ENCODE measurements at regions not wholly inside any gene's neighbourhood (a gene's known extent, or its start where the extent isn't known, plus 50 kb on each side); places are given as distances from the start of the nearest gene placed in this dataset.

GRCh38 chr10:125332548-125333208 is 172.3 kb upstream of the CTBP2 start:
- TF ChIP-seq, protein P1, sequence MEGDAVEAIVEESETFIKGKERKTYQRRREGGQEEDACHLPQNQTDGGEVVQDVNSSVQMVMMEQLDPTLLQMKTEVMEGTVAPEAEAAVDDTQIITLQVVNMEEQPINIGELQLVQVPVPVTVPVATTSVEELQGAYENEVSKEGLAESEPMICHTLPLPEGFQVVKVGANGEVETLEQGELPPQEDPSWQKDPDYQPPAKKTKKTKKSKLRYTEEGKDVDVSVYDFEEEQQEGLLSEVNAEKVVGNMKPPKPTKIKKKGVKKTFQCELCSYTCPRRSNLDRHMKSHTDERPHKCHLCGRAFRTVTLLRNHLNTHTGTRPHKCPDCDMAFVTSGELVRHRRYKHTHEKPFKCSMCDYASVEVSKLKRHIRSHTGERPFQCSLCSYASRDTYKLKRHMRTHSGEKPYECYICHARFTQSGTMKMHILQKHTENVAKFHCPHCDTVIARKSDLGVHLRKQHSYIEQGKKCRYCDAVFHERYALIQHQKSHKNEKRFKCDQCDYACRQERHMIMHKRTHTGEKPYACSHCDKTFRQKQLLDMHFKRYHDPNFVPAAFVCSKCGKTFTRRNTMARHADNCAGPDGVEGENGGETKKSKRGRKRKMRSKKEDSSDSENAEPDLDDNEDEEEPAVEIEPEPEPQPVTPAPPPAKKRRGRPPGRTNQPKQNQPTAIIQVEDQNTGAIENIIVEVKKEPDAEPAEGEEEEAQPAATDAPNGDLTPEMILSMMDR (conservative IDR thresholded peaks at IDR 0.05): no peak
- TF ChIP-seq EZH2 (IDR thresholded peaks at IDR 0.05; ENCODE audit: low read depth): no peak
- Histone ChIP-seq H3K4me3 (no peak overlapping the region), H3F3A (ENCODE audit: insufficient read depth, low read depth) (no peaks in the 10 kb centered on the region), H3K36me3 (ENCODE audit: low read depth) (no peaks in the 10 kb centered on the region), H4K20me1 (ENCODE audit: insufficient read depth) (no peaks in the 10 kb centered on the region), H3K9me3 (ENCODE audit: insufficient read depth, low read depth) (no peaks in the 10 kb centered on the region), H3K79me2 (ENCODE audit: low read depth) (no peaks in the 10 kb centered on the region), H3K27ac (no peak overlapping the region), H3K27me3 (ENCODE audit: insufficient read depth, low read depth) (no peaks in the 10 kb centered on the region), H3K4me2 (no peak overlapping the region), H3K9me2 (ENCODE audit: insufficient read depth) (no peaks in the 10 kb centered on the region), H2AFZ (no peak overlapping the region), H3K4me1 (replicated peaks; ENCODE audit: insufficient read depth) (no peaks in the 10 kb centered on the region)
- ChIA-PET POLR2A (ENCODE audit: unreplicated experiment) (no interaction called here), CTCF (no interaction called here)
- no peak for DNase-seq
- intact Hi-C loops (cut with micrococcal nuclease; ENCODE audit: unreplicated experiment): no loop called here
- BruUV-seq (replicated peaks): no TSS peak

GRCh38 chr10:125331056-125331455 is 170.7 kb upstream of the CTBP2 start:
- no peaks in the 10 kb centered on the region for H3F3A ChIP-seq (ENCODE audit: insufficient read depth, low read depth)
- no peak for DNase-seq
- H2AFZ ChIP-seq: no peak overlapping the region
- no peak overlapping the region for H3K27ac ChIP-seq
- no peaks in the 10 kb centered on the region for H3K27me3 ChIP-seq (ENCODE audit: insufficient read depth, low read depth)
- ChIA-PET POLR2A (ENCODE audit: unreplicated experiment) (no interaction called here), CTCF (no interaction called here)
- intact Hi-C loops (cut with micrococcal nuclease; ENCODE audit: unreplicated experiment): no loop called here
- H3K9me3 ChIP-seq (ENCODE audit: insufficient read depth, low read depth): no peaks in the 10 kb centered on the region
- no peak for TF ChIP-seq EZH2 (IDR thresholded peaks at IDR 0.05; ENCODE audit: low read depth)
- TF ChIP-seq, protein P1 (conservative IDR thresholded peaks at IDR 0.05): no peak
- H3K9me2 ChIP-seq (ENCODE audit: insufficient read depth): no peaks in the 10 kb centered on the region
- no peak overlapping the region for H3K4me2 ChIP-seq
- no peaks in the 10 kb centered on the region for H3K4me1 ChIP-seq (replicated peaks; ENCODE audit: insufficient read depth)
- no TSS peak for BruUV-seq (replicated peaks)
- no peaks in the 10 kb centered on the region for H3K79me2 ChIP-seq (ENCODE audit: low read depth)
- no peak overlapping the region for H3K4me3 ChIP-seq
- H4K20me1 ChIP-seq (ENCODE audit: insufficient read depth): no peaks in the 10 kb centered on the region
- H3K36me3 ChIP-seq (ENCODE audit: low read depth): no peaks in the 10 kb centered on the region

DNA sequence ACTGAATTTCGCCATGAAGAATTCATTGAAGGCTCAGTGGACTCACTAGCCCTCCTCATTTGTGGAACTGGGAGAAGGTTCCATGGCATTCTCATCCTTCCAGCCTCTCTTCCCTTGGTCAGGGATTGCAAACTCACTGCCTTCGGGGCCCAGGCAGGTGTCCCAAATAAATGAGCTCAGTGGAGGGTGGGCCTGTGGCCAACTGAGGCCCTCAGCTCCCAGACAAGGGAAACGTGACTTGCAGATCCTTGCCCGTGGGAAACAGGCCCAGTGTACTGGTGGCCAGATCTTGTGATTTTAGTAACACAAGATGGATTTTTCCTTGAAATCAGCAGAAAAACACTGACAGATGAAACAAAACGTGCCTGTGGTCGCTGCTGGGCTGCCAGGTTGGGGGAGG is 168.7 kb upstream of the CTBP2 start:
- Histone ChIP-seq H3K27me3 (ENCODE audit: insufficient read depth, low read depth) (no peaks in the 10 kb centered on the region), H2AFZ (no peak overlapping the region), H3K4me3 (no peak overlapping the region), H3K4me2 (no peak overlapping the region), H4K20me1 (ENCODE audit: insufficient read depth) (no peaks in the 10 kb centered on the region), H3K9me3 (ENCODE audit: insufficient read depth, low read depth) (no peaks in the 10 kb centered on the region), H3K36me3 (ENCODE audit: low read depth) (no peaks in the 10 kb centered on the region), H3K9me2 (ENCODE audit: insufficient read depth) (no peaks in the 10 kb centered on the region), H3K79me2 (ENCODE audit: low read depth) (no peaks in the 10 kb centered on the region), H3K27ac (no peak overlapping the region), H3F3A (ENCODE audit: insufficient read depth, low read depth) (no peaks in the 10 kb centered on the region), H3K4me1 (replicated peaks; ENCODE audit: insufficient read depth) (no peaks in the 10 kb centered on the region)
- TF ChIP-seq, protein P1 (conservative IDR thresholded peaks at IDR 0.05): no peak
- TF ChIP-seq EZH2 (IDR thresholded peaks at IDR 0.05; ENCODE audit: low read depth): no peak
- no TSS peak for BruUV-seq (replicated peaks)
- DNase-seq: no peak
- POLR2A ChIA-PET (ENCODE audit: unreplicated experiment): no interaction called here
- intact Hi-C loops (cut with micrococcal nuclease; ENCODE audit: unreplicated experiment): no loop called here
- CTCF ChIA-PET: no interaction called here
